ENCODE measurements at regions not wholly inside any gene's neighbourhood (a gene's known extent, or its start where the extent isn't known, plus 50 kb on each side); places are given as distances from the start of the nearest gene placed in this dataset.

- DNase-seq = no peak
Measured at GRCh38 chr12:90899456-90900182, 55.4 kb downstream of the CCER1 start.

GRCh38 chr12:90897986-90898385 lies 57.0 kb downstream of the CCER1 start:
- no peak for DNase-seq

- DNase-seq = no peak
Measured at GRCh38 chr12:90897316-90897715, 57.7 kb downstream of the CCER1 start.

GRCh38 chr12:90896821-90897220 lies 58.2 kb downstream of the CCER1 start:
- no peak for DNase-seq

GRCh38 chr12:90896164-90896563 lies 58.8 kb downstream of the CCER1 start:
- no peak for DNase-seq

GRCh38 chr12:90888316-90888715 lies 66.7 kb downstream of the CCER1 start:
- DNase-seq = no peak

- no peak for DNase-seq
Measured at GRCh38 chr12:90883456-90883855, 71.5 kb downstream of the CCER1 start.

- no peak for DNase-seq
Measured at GRCh38 chr12:90871726-90872096, 83.3 kb downstream of the CCER1 start.

GRCh38 chr12:90870971-90871725 lies 83.8 kb downstream of the CCER1 start:
- no peak for DNase-seq

- DNase-seq = no peak
Measured at GRCh38 chr12:90868626-90869025, 86.3 kb downstream of the CCER1 start.

- no peak for DNase-seq
Measured at GRCh38 chr12:90859591-90859990, 95.4 kb downstream of the CCER1 start.

- DNase-seq = no peak
Measured at GRCh38 chr12:90858252-90858651, 96.7 kb downstream of the CCER1 start.

GRCh38 chr12:90855534-90855933 lies 99.4 kb downstream of the CCER1 start:
- DNase-seq = no peak

- peak; percentile 62 for DNase-seq
Measured at GRCh38 chr12:90854136-90854689, 100.8 kb downstream of the CCER1 start.

GRCh38 chr12:90851800-90852718 lies 102.9 kb downstream of the CCER1 start:
- DNase-seq = no peak

GRCh38 chr12:90842477-90842876 lies 112.5 kb downstream of the CCER1 start:
- DNase-seq = no peak

- DNase-seq = no peak
Measured at GRCh38 chr12:90841336-90841735, 113.6 kb downstream of the CCER1 start.

- no peak for DNase-seq
Measured at GRCh38 chr12:90839346-90839745, 115.6 kb downstream of the CCER1 start.

- no peak for DNase-seq
Measured at GRCh38 chr12:90836689-90837088, 118.3 kb downstream of the CCER1 start.

- no peak for DNase-seq
Measured at GRCh38 chr12:90833228-90833627, 121.7 kb downstream of the CCER1 start.

- no peak for DNase-seq
Measured at GRCh38 chr12:90832427-90832826, 122.5 kb downstream of the CCER1 start.

- no peak for DNase-seq
Measured at GRCh38 chr12:90831712-90832111, 123.3 kb downstream of the CCER1 start.

- DNase-seq = no peak
Measured at GRCh38 chr12:90829044-90829443, 125.9 kb downstream of the CCER1 start.
